Dedifferentiated amniotic fluid mesenchymal stem cell (primary cell): ENCODE measurements at regions not wholly inside any gene's neighbourhood (a gene's known extent, or its start where the extent isn't known, plus 50 kb on each side); places are given as distances from the start of the nearest gene placed in this dataset.
A peak's percentile ranks its signal among the peaks of the same experiment; 100 is the strongest.
"Not testable (repeated sequence)": the region's sequence is repeated elsewhere in the genome, so short reads cannot be mapped to it uniquely, and the experiment has no call there.

Experiments used
- DNase-seq: peaks from one replicate; pipeline ENCODE4 v3.0.0-alpha.2; 2016; ENCODE audit errors: extremely low spot score

- DNase-seq = no peak
Observed at GRCh38 chr17:37829592-37830123, 84.8 kb upstream of the HNF1B start.

GRCh38 chr17:37828651-37829124 is 83.8 kb upstream of the HNF1B start:
- no peak for DNase-seq

- no peak for DNase-seq
Observed at GRCh38 chr17:37827905-37828650, 83.2 kb upstream of the HNF1B start.

DNA sequence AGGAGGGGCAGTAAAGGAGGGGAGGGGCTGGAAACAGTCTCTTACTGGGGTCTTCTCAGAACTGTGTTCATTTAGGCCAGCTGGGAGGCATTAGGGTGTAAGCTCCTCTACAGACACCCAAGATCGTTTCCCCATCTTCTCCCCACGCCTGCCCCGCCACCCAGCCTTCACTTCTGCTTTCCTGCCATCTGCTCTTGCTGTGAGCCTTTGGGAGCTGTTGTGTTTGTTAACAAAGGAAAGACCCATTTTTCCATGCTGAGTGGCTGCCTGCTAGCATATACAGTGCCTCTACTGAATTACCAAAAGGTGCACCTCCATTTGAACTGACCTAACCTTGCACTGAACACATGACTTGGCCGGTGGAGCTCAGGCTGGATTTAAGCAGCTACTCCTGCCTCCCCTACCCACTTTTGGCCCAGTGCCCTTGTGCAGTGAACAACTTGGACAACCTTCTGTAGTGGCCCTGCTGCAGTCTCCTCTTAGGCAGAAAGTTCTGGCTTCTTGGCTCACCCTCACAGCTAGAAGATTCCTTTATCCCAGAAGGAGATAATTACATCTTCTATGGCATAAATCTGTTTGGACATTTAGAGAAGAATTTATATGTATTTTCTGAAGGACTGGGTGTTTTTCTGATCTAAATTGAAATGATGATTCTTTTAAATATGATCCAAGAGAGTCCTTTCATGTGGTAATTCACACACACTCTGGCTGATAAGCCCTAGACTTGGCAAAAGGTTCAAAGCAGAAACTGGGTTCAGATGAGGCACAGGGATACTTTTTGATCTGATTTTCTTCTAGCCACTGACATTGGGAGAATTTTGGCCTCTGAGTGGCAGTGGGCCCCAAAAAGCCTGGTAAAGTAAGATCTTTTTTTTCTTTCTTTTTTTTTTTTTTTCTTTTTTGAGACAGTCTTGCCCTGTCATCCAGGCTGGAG is 81.9 kb upstream of the HNF1B start:
- DNase-seq = no peak

DNA sequence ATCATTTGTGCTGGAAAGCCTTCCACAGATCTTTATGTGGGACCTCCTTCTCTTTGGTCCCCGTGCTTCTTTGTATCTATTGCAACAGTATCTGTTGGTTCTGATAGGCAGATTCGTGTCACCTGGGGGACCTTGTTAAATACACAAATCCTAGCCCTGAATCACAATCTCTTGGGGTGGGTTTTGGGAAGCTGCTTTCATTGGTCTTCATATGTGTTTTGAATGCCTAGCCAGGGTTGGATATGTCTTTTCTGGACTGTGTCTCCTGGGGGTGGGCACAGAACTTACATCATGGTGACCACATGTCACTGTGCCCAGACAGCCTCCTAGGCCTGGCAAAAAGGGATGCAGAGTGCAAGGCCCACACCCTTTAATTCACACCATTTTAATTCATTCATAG is 81.0 kb upstream of the HNF1B start:
- DNase-seq = no peak

GRCh38 chr17:37824534-37825485 is 80.0 kb upstream of the HNF1B start:
- DNase-seq = peak; percentile 36

GRCh38 chr17:37823996-37824395 is 79.1 kb upstream of the HNF1B start:
- DNase-seq = no peak

DNA sequence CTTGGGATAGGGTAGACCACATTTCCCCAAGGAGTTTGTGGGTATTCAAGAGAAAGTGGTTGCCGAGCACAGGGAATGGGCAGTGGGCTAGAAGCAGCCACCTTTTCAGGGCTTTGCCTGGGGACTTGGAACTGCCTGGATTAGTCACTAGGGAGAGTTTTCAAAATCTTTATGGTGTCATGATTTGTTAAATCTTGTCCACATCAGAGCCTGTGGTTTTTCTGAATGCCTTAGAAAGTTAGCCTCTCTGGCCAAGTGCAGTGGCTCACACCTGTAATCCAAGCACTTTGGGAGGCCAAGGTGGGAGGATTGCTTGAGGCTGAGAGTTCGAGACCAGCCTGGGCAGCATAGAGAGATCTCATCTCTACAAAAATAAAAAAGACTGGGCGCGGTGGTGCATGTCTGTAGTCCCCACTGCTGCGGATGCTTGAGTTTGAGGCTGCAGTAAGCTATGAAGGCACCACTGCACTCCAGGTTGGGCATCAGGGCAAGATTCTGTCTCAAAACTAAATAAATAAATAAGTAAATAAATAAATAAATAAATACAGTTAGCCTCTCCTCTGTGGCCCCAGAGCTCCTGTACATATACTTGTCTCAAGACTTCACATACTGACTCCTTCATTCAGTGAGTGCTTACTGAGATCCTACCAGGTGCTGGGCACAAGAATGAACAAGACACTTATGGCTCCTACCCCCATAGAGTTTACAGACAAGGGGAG is 76.3 kb upstream of the HNF1B start:
- no peak for DNase-seq

DNA sequence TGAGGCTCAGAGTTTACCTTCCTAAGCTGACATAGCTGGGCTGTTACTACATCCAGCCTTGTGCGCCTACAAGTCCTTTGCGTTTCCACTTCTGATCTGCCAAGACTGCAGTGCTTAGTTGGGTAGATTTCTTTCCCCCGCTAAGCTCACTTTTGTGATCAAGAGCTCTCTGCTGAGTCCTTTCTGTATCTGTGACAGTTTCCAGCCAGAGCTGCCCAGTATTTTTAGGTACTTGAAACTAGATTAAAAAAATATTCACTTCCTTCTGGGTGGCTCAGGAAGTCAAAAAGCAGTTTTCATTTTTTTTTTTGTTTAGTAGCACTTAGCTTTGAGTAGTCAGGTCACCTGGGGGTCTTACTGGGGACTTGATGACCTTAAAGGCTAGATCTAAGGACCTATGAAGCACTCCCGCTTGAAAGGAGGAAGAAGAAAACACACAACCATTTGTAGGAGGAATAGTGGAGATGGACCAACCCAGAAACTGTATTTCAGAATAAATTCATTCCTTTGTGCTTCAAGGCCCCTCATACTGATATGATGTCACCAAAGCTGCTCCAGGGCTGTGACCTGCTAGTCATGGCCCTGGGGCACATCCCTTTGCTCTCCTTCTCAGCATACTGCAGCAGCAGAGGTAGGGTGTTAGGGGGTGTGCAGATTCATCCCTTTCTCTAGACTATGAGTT is 75.6 kb upstream of the HNF1B start:
- no peak for DNase-seq

GRCh38 chr17:37818689-37819088 is 73.8 kb upstream of the HNF1B start:
- DNase-seq = no peak

GRCh38 chr17:37816950-37817349 is 72.1 kb upstream of the HNF1B start:
- DNase-seq = no peak

GRCh38 chr17:37815536-37815935 is 70.7 kb upstream of the HNF1B start:
- no peak for DNase-seq

GRCh38 chr17:37813751-37814150 is 68.9 kb upstream of the HNF1B start:
- peak; percentile 64 for DNase-seq

DNA sequence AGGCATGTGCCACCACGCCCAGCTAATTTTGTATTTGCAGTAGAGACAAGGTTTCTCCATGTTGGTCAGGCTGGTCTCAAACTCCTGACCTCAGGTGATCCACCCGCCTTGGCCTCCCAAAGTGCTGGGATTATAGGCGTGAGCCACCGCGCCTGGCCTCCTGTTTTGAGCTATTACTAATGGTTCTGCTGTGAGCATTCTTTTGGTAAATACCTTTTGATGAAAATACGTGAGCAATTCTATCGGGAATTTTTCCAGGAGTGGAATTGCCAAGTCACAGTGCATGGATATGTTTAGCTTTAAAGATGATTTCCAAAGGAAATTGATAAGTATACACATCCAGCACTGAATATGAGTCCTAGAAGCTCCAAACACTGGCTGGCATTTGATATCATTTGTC is 64.0 kb upstream of the HNF1B start:
- not testable (repeated sequence) for DNase-seq

GRCh38 chr17:37802712-37803416 is 58.0 kb upstream of the HNF1B start:
- peak; percentile 42 for DNase-seq

- DNase-seq = no peak
Observed at GRCh38 chr17:37802061-37802595, 57.3 kb upstream of the HNF1B start.

- no peak for DNase-seq
Observed at GRCh38 chr17:37801171-37801570, 56.3 kb upstream of the HNF1B start.

DNA sequence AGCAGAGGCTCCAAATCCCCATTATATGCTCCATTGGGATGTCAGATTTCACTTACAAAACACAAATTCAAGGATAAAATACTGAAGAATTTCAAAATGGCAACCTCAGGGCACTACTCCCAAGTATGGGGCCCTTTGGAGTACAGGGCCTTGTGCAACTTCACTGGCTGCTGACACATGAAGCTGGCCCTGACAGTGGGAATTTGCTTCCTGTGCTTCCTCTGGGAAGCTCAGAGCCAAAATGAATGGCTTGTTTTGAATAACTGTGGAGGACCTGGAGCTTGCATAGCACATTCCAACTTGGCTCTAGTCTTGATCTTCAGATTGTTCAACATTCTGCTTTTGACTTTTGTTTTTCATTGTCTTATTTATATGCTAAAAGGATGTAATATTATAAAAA is 52.3 kb upstream of the HNF1B start:
- no peak for DNase-seq

GRCh38 chr17:37796076-37796475 is 51.2 kb upstream of the HNF1B start:
- DNase-seq = no peak
